ENCODE measurements at regions not wholly inside any gene's neighbourhood (a gene's known extent, or its start where the extent isn't known, plus 50 kb on each side); places are given as distances from the start of the nearest gene placed in this dataset.
"Not testable (repeated sequence)": the region's sequence is repeated elsewhere in the genome, so short reads cannot be mapped to it uniquely, and the experiment has no call there.

GRCh38 chr13:110044551-110045111 is 258.2 kb upstream of the IRS2 start:
- no peak for DNase-seq

DNA sequence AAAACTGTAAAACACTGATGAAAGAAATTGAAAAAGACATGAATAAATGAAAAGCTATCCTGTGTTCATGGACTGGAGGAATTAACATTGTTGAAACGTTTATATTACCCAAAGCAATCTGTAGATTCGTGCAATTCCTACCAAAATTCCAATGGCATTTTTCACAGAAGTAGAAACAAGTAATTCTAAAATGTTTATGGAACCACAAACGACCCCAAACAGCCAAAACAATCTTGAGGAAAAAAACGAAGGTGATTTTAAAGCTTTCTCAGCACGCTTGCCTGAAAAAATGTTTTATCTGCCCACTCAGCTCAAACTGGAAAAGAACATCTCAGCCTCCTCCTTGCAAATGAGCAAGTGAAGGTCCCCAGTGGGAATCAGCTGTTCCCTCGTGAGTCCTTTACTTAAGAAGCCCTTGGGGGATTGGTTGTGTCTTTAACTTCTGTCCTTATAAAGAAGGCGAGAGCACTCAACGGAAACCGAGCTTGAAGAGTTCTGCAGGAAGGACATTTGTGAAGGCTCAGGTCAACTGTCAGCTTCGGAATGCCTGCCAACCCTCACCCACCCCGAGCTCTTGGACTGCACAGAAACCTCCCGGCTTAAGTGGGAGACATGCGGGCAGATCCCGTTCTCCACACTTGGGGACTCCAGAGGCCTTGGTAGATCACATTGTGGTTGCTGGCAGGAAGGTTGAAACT is 256.0 kb upstream of the IRS2 start:
- DNase-seq = no peak

DNA sequence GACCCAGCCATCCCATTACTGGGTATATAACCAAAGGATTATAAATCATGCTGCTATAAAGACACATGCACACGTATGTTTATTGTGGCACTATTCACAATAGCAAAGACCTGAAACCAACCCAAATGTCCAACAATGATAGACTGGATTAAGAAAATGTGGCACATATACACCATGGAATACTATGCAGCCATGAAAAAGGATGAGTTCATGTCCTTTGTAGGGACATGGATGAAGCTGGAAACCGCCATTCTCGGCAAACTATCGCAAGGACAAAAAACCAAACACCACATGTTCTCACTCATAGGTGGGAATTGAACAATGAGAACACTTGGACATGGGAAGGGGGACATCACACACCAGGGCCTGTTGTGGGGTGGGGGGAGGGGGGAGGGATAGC is 255.3 kb upstream of the IRS2 start:
- not testable (repeated sequence) for DNase-seq

GRCh38 chr13:110037925-110038573 is 251.7 kb upstream of the IRS2 start:
- DNase-seq = no peak

DNA sequence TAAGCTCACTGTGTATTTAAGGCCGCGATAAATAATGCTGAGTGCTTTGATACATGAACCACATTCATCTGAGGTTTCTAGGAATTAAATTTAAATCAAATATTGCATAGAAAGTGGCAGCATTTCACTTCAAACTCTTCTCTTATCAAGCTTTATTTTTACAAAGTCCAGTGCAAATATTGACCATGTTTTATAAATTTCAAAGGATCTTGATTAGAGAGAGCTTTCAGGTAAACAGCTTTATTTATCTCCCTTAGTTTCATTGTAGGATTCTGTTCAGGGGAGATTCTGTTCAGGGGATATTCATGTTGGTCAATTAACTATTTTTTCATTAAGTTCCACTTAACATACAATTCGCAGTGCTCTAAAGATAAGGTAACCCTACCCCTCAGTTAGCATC is 249.7 kb upstream of the IRS2 start:
- DNase-seq = no peak

GRCh38 chr13:110034031-110034549 is 247.7 kb upstream of the IRS2 start:
- no peak for DNase-seq

- DNase-seq = no peak
Measured at GRCh38 chr13:110032969-110033368, 246.6 kb upstream of the IRS2 start.

DNA sequence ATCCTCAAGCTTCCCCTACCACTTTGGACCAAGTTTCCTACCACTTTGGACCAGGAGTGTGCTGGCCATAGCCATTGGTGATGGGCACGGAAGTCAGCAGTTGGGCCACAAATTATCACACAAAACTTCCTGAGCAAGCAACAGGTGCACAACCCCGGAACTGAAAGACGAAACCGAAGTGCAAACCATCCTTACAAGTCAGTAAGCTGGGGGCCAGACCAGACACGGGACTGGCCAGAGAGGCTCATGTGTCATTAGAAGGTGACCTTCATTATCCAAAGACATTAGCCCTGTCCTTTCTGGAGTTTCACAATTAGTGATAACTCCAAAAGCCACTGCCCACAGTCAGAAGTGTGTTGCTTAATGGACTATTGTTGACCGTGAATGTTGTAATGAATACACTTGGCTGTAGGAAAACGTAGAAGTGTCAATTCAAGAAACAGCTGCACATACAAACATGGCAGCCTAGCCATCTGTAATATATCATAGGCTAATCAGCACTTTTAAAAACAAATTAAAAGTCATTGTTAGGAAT is 244.1 kb upstream of the IRS2 start:
- DNase-seq = no peak

- no peak for DNase-seq
Measured at GRCh38 chr13:110028838-110029621, 242.6 kb upstream of the IRS2 start.

GRCh38 chr13:110028311-110028710 is 241.9 kb upstream of the IRS2 start:
- no peak for DNase-seq

DNA sequence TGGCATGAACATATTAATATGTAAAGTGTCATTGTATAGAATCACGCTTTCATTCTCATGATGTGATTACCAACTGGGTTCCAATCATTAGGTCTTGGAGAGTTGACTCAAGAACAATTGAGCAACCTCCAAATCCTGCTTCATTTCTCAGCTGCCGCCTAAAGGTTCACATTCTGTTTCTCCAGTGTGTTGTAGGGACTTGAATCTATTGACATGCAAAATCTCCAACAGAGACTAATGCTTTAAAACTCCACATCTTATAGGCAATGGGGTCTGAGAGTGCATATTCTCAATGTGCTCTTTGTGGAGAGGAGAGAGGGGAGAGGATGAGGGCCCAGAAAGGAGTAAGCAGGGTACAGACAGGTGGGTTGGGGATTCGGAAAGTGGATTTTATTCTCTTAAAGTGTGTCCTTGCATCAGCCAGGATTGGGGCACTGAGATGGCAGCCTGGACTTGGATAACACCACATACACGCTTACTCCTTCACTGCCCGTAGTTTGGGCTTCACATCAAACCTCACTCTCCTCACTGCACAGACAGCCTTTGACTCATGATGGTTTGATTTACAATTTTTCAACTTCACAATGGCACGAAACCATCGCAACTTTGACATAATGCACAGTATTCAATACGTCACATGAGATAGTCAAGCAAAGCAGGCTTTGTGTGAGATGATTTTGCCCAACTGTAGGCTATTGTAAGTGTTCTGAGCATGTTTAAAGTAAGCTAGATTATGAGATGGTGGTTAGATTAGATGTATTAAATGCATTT is 241.3 kb upstream of the IRS2 start:
- no peak for DNase-seq

DNA sequence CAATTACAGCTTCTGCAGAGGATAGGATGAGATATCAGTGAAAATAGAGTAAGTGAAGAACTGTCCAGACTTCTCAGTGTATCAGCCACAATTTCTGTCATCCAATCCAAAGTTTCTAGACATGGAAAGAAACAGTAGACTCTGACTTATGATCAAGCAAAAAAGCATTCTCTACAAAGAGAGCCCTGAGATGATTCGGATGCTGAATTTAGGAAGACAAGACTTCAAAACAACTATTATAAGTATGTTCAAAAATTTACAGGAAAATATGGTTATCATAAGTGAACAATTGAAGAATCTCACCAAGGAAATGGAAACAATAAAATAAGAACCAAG is 238.2 kb upstream of the IRS2 start:
- DNase-seq = no peak

- DNase-seq = no peak
Measured at GRCh38 chr13:110023729-110024644, 237.6 kb upstream of the IRS2 start.

GRCh38 chr13:110018009-110018408 is 231.6 kb upstream of the IRS2 start:
- DNase-seq = no peak

DNA sequence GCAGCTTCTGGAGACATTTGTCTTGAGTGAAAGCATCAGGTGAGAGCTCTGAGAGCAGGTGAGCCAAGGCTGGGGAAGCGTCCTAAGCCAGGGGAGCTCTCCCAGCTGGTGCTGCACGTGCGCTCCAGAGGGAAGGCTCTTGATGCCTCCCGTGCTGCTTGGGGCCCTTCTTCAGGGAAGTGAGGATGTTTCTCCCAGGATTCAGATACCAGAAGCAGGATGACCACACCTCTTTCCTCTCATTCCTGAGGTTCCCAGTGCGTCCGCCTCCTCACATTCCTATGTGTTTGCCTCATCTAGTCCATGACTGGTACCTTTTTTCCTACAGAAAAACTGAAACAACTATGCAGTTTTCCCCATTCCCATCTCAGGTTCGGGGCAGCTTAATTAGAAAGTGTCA is 231.0 kb upstream of the IRS2 start:
- no peak for DNase-seq

GRCh38 chr13:110015253-110015652 is 228.9 kb upstream of the IRS2 start:
- no peak for DNase-seq

DNA sequence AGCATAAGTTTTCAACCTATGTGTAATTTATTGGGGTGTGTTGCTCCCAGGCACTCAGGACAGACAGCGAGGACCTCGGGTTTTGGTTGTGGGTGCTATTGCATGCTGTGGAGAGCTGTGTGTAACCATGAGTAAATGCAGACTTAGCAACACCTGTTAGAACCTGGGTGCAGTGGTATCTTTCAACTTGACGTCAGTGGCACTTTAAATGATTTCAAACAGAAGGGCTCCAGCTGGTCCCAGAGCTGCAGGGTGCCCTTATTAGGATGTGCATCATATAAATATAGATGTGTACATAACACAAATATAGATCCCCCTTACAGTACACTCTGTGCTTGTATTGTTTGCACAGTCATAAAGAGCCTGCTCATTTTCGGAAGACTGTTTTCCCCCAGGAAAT is 228.3 kb upstream of the IRS2 start:
- no peak for DNase-seq

- no peak for DNase-seq
Measured at GRCh38 chr13:110012102-110012739, 225.8 kb upstream of the IRS2 start.

GRCh38 chr13:110010404-110011138 is 224.2 kb upstream of the IRS2 start:
- DNase-seq = no peak

GRCh38 chr13:110008816-110009215 is 222.4 kb upstream of the IRS2 start:
- DNase-seq = no peak
